Stimulated activated naive CD8-positive, alpha-beta T cell treated with anti-CD3 and anti-CD28 coated beads, Interleukin-15, Interleukin-2, amounts not matched to agents 100 U/mL and 50 U/mL, for 24 hours (primary cell): ENCODE measurements at regions not wholly inside any gene's neighbourhood (a gene's known extent, or its start where the extent isn't known, plus 50 kb on each side); places are given as distances from the start of the nearest gene placed in this dataset.

Experiments
- ATAC-seq: fragments of 150-1000 bp; cut with Tn5 transposase; one replicate; pipeline ENCODE4 v1.10.0; 2021
- DNase-seq: peaks from one replicate; pipeline ENCODE4 v3.0.0; 2021

DNA sequence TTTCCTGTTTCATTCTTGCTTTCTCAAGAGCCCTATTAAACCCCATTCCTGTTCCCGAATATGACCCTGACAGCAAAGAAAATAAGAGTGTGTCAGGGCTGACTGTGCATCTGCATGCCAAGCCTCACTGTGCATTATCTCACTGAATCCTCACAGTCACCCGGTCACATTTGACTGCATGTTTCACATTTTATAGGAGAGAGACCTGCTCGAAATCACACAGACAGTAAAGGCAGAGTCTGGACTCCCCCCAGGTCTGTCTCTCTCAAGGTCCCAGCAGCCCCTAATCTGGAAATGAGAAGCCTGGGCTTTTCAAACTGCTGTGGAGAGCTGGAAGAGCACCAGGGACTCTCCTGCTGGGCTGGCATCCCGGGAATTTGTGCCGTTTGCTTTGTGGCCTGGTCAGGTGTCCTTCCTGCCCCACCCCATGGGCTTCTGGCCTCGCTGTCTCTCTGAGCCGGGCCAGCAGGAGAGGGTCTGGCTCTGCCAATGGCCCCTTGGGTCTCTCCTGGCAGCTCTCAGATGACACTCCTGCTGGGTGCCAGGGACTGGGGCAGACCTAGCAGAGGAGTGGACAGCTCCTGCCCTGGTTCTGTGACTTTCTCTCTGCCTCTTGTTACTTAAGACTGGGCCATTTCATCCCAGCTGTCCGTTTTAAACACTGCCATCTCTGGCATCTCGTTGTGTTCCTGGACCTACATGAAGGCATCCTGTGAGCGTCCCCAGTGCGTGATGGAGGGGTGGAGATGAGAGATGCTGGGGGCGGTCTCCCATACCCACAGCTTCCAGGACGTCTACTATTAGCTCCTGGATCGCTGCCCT lies 173.6 kb downstream of the ARHGAP12 start:
- no peak for ATAC-seq
- no peak for DNase-seq

- DNase-seq (no peak), ATAC-seq (no peak)
Observed at GRCh38 chr10:31753681-31754080, 174.9 kb downstream of the ARHGAP12 start.

GRCh38 chr10:31752170-31752569 lies 176.5 kb downstream of the ARHGAP12 start:
- ATAC-seq = no peak
- no peak for DNase-seq

DNA sequence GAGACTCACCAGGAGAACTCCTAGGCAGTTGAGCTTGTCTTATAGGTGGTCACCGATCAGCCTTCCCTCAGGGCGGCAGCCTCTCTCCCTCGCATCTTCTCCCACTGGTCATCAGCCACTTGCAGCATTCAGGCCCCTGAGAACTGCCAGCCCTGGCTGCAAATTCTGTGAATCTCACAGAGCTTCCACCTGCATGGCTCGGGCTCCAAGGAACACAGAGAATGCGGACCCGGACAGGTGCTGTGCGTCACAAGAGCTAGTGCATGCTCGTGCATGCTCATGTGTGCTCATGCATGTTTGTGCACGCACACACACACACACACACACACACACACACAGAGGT lies 176.9 kb downstream of the ARHGAP12 start:
- no peak for DNase-seq
- no peak for ATAC-seq

DNA sequence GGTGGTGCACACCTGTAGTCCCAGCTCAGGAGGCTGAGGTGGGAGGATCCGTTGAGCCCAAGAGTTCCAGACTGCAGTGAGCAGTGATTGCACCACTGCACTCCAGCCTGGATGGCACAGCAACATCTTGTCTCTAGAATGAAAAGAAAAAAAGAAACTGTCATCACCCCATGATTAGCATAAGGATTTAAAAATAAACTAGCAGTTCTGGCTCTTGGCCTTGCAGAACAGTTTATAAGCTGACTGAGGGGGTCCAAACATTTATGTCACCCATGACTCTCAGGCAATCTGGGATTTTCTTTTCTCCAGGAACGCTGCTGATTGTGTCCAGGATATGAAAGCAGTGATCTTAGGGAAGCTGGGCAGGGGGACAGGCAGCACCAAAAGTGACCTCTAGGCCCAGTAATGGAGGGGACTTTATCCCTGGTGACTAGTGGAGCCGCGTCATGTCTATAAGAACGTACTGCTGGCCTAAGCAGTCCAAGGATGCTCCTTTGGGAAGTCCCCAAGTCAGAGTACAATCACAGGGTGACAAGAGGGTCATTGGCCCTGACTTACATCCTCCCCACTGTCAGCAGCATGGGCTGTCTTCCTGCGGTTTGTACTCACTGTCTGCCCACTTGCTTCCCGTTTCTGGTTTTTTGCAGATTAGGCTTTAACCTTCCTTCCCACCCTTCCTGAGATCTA lies 177.4 kb downstream of the ARHGAP12 start:
- ATAC-seq (no peak), DNase-seq (no peak)

- no peak for ATAC-seq
- no peak for DNase-seq
Observed at GRCh38 chr10:31749981-31750840, 178.4 kb downstream of the ARHGAP12 start.

- ATAC-seq (no peak), DNase-seq (no peak)
Observed at GRCh38 chr10:31749301-31749700, 179.3 kb downstream of the ARHGAP12 start.

DNA sequence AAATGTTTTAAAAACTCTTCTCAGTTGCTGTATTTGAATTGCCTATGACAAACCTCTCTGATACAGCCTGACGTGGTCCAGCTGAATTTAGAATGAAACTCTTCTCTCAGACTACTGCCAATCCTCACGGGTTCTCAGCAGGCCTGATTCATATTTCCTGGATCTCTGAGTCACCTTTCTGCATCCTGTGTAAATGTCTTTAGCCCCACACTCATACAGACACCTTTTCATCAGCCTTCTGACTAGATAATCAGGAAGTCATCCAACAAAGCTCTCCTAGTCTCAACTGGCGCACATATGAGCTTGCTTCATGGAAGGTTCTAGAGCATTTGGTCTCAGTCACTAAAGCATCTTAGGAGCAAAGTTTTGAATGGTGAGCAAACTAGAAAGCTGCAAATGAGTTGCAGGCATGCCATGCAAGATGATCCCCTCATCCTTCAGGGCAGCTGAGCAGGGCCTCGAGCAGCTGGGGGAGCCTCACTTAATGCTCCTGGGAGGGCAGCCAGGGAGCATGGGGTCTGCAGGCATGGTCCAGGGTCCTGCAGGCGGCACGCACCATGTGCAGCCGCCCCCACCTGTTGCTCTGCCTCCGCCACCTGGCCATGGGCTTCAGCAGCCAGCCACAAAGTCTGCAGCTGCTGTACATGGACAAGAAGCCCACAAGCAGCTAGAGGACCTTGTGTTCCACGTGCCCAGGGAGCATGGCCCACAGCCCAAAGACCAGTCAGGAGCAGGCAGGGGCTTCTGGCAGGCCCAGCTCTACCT lies 182.8 kb downstream of the ARHGAP12 start:
- DNase-seq (no peak), ATAC-seq (peak; percentile 99)

- ATAC-seq = no peak
- DNase-seq = no peak
Observed at GRCh38 chr10:31744025-31744424, 184.6 kb downstream of the ARHGAP12 start.

GRCh38 chr10:31742255-31742654 lies 186.4 kb downstream of the ARHGAP12 start:
- ATAC-seq = no peak
- no peak for DNase-seq

DNA sequence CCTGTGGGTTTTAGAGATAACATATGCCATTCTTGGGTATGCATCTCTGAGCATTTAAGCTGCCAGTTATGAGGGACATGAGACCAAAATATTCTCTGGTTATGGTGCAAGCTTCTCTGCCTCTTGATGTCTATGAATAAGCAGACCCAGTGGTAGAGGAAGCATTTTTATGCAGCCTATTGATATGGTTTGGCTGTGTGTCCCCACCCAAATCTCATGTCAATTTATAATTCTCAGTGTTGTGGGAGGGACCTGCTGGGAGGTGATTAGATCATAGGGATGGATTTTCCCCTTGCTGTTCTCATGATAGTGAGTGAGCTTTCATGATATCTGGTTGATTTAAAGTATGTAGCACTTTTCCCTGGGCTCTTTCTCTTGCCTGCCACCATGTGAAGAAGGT lies 187.2 kb downstream of the ARHGAP12 start:
- DNase-seq (no peak), ATAC-seq (no peak)

GRCh38 chr10:31739711-31740110 lies 188.9 kb downstream of the ARHGAP12 start:
- ATAC-seq (no peak), DNase-seq (no peak)

DNA sequence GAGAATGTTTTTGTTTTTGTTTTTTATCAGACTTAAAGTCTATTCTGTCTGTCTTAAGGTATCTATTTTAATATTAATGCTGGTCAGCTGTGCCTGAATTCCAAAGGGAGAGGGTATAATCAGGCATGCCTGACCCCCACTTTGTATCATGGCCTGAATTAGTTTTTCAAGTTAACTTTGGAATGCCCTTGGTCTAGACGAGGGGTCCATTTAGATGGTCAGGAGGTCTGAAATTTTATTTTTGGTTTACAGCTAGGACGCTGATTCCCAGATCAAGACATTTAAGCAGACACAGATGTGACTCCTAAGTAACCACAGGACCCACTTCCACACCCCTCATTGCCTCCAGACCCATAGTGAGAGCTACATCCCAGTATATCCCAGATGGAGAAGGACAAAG lies 189.5 kb downstream of the ARHGAP12 start:
- DNase-seq = no peak
- ATAC-seq = no peak

- no peak for DNase-seq
- no peak for ATAC-seq
Observed at GRCh38 chr10:31731711-31732110, 196.9 kb downstream of the ARHGAP12 start.

GRCh38 chr10:31730776-31731175 lies 197.9 kb downstream of the ARHGAP12 start:
- DNase-seq (no peak), ATAC-seq (no peak)

DNA sequence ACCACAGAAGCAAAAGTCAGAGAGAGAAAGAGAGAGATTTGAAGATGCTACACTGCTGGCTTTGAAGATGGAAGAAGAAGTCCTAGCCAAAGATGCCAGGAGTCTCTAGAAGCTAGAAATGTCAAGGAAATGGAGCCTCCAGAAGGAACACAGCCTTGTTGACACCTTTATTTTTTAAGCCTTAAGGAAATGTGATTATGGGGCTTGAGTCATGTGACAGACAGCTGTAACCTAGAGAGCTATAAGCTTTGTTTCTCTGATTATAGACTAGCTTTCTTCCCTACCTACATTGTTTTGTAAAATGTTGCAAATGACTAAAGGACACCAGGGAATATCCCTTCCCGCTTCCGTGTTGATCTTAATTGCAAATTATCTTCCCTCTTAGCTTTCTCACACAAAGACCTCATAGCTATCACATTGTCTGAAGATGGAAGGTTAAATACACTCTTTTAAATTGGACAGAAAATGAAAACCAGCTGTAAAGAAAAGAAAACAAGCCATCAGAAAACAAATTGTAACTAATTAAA lies 199.9 kb downstream of the ARHGAP12 start:
- DNase-seq (no peak), ATAC-seq (no peak)

DNA sequence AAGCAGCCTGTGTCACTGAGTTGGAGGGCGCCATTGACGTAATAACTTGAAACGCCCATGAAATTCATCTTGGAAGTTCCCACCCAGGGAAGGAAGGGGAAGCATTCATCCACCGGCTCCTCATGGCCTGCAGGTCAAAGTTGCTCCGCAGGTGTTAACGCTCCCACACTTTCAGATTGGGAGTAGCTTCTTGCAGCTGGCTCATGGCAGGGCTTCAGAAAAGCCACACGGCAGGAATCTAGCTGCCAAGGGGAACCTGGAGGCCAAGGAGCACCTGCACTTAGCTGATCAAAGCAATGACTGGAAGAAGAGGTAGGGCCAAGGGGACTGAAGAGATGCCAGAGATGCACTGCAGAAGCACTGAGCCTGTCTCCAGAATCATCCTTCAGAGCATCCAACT lies 203.2 kb downstream of the ARHGAP12 start:
- ATAC-seq (no peak), DNase-seq (no peak)

DNA sequence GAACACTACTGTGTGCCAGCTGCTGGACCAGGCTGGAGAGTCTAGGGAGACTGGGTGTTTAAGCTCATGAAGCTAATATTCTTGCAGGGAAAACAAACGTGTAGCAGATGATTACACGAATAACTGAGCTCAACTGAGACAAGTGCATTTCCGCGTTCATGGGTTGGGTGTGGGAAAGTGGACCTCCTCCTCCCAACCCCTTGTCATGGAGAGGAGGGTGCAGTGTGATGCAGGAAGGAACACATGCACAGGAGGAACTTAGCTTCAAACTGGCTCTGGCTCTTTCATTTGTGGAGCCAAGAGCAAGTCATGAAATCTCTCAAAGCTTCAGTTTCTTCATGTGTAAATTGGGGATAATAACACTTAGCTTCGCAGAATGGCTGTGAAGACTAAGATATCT lies 204.3 kb downstream of the ARHGAP12 start:
- no peak for ATAC-seq
- DNase-seq = no peak

DNA sequence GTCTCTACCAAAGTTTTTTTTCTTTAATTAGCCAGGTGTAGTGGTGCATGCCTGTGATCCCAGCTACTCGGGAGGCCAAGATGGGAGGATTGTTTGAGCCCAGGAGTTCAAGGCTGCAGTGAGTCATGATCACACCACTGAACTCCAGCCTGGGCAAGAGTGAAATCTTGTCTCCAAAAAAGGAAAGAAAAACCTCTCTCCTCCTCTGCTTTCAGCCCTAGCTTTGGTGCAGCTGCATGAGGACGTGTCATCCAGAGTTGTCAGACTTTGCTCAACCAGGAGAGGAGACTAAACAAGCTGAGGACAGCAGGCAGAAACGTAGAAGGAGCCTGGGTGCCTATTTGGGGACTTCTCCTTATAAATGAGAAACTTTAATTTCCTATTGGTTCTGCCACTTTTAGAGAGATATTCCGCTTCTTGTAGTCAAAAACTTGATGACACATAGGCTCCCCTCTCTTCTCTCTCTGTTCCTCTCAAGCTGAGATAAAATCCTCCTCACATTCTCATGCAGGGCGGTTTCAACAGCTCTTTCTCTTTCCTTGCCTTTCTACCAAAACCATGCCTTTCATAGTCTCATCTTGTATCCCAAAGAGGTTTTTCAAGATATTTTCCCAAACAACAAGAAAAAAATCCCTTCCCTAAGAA lies 205.4 kb downstream of the ARHGAP12 start:
- DNase-seq = no peak
- no peak for ATAC-seq

- DNase-seq = no peak
- no peak for ATAC-seq
Observed at GRCh38 chr10:31721096-31721495, 207.5 kb downstream of the ARHGAP12 start.

DNA sequence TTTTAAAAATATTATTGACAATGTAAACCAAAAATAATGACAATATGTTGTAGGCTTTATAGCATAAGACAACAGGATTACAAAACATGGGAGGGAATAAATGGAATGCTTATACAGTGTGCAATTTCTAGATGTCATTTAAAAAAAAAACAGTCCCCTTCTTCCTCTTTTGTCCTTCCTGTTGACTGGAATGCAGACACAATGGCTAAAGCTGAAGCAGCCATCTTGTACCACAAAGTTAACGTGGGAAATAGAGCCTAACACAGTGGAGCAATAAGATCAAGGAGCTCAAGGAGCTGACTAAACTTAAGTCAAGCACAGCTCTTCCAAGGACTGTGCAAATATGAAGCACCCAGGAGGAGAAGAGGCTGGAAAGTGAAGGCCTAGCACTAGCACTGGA lies 208.1 kb downstream of the ARHGAP12 start:
- DNase-seq (no peak), ATAC-seq (no peak)
